Fibroblast of skin of scalp (primary cell): ENCODE measurements at regions not wholly inside any gene's neighbourhood (a gene's known extent, or its start where the extent isn't known, plus 50 kb on each side); places are given as distances from the start of the nearest gene placed in this dataset.

ENCODE experiments used
- DNase-seq: peaks from one replicate; pipeline ENCODE4 v3.0.0-alpha.2; 2013

- no peak for DNase-seq
Measured at GRCh38 chr11:32161293-32161692, 70.4 kb downstream of the RCN1 start.

GRCh38 chr11:32162351-32162750, 71.5 kb downstream of the RCN1 start:
- DNase-seq = no peak

- DNase-seq = no peak
Measured at GRCh38 chr11:32162906-32163305, 72.0 kb downstream of the RCN1 start.

- no peak for DNase-seq
Measured at GRCh38 chr11:32163557-32163956, 72.7 kb downstream of the RCN1 start.

- DNase-seq = no peak
Measured at GRCh38 chr11:32164836-32165235, 74.0 kb downstream of the RCN1 start.

- no peak for DNase-seq
Measured at GRCh38 chr11:32168924-32169323, 78.0 kb downstream of the RCN1 start.

GRCh38 chr11:32171445-32171844, 80.6 kb downstream of the RCN1 start:
- DNase-seq = no peak

GRCh38 chr11:32172041-32172847, 81.4 kb downstream of the RCN1 start:
- DNase-seq = no peak

GRCh38 chr11:32172848-32173834, 82.3 kb downstream of the RCN1 start:
- peak; percentile 66 for DNase-seq

- no peak for DNase-seq
Measured at GRCh38 chr11:32173977-32174376, 83.1 kb downstream of the RCN1 start.

GRCh38 chr11:32176223-32176934, 85.5 kb downstream of the RCN1 start:
- peak; percentile 81 for DNase-seq

GRCh38 chr11:32178692-32179091, 87.8 kb downstream of the RCN1 start:
- DNase-seq = no peak

GRCh38 chr11:32183512-32183911, 92.6 kb downstream of the RCN1 start:
- DNase-seq = no peak

GRCh38 chr11:32184041-32184722, 93.3 kb downstream of the RCN1 start:
- no peak for DNase-seq

GRCh38 chr11:32184723-32185376, 94.0 kb downstream of the RCN1 start:
- no peak for DNase-seq

GRCh38 chr11:32186118-32186517, 95.2 kb downstream of the RCN1 start:
- no peak for DNase-seq

GRCh38 chr11:32187111-32187510, 96.2 kb downstream of the RCN1 start:
- DNase-seq = no peak

- no peak for DNase-seq
Measured at GRCh38 chr11:32188785-32189184, 97.9 kb downstream of the RCN1 start.

- DNase-seq = no peak
Measured at GRCh38 chr11:32196137-32196536, 105.3 kb downstream of the RCN1 start.

- DNase-seq = no peak
Measured at GRCh38 chr11:32198053-32198452, 107.2 kb downstream of the RCN1 start.

GRCh38 chr11:32200136-32200847, 109.4 kb downstream of the RCN1 start:
- DNase-seq = no peak
